Caco-2 (cell line): ENCODE measurements at regions not wholly inside any gene's neighbourhood (a gene's known extent, or its start where the extent isn't known, plus 50 kb on each side); places are given as distances from the start of the nearest gene placed in this dataset.

Source experiments
- BruUV-seq: library from RNA; stranded (reverse); fragments of 400-500 nt; replicated peaks from 2 replicates; lab custom pipeline; 2021; lab: Mats Ljungman, UMichigan
- CTCF ChIA-PET: fragments of 300-600 bp; sonication (Branson Sonifier 250); formaldehyde crosslinking; loops from one replicate; lab custom pipeline; 2022; ENCODE audit warnings: antibody characterized with exemption; lab: Charles Lee
- POLR2A ChIA-PET: fragments of 300-600 bp; sonication (Branson Sonifier 250); formaldehyde crosslinking; loops from one replicate; lab custom pipeline; 2022; ENCODE audit warnings: antibody characterized with exemption; lab: Charles Lee
- DNase-seq, 2 experiments: peaks; one replicate each; pipeline versions ENCODE4 v3.0.0 to v3.0.0-alpha.2; 2020 to 2022
- H3K27me3 ChIP-seq: replicated peaks from 2 replicates; pipeline ENCODE4 v1.6.0; 2011; ENCODE audit warnings: low read length; ENCODE audit not compliant: control insufficient read depth, insufficient read depth
- H3K36me3 ChIP-seq: 2 replicates; pipeline ENCODE4 v1.5.1; 2011; ENCODE audit warnings: low read length; ENCODE audit not compliant: control insufficient read depth, insufficient read depth
- H3K4me1 ChIP-seq: fragments of 250-450 bp; sonication (Bioruptor Pico); 2 replicates; pipeline ENCODE4 v1.5.1; 2020; ENCODE audit warnings: mild to moderate bottlenecking
- H3K4me3 ChIP-seq: 2 replicates; pipeline ENCODE4 v1.5.1; 2011; ENCODE audit warnings: low read depth, mild to moderate bottlenecking, control low read depth, low read length
- H3K9me3 ChIP-seq: fragments of 250-450 bp; sonication (Bioruptor Pico); 2 replicates; pipeline ENCODE4 v1.5.1; 2020; ENCODE audit warnings: mild to moderate bottlenecking, moderate library complexity
- H3K27ac Mint-ChIP-seq: one replicate; pipeline ENCODE4 v1.8.0; 2022; ENCODE audit warnings: mixed read lengths; ENCODE audit not compliant: unreplicated experiment
- H3K27me3 Mint-ChIP-seq: one replicate; pipeline ENCODE4 v1.8.0; 2022; ENCODE audit warnings: mixed read lengths; ENCODE audit not compliant: insufficient read depth, unreplicated experiment
- H3K36me3 Mint-ChIP-seq: one replicate; pipeline ENCODE4 v1.8.0; 2022; ENCODE audit warnings: mild to moderate bottlenecking, mixed read lengths; ENCODE audit not compliant: insufficient read depth, unreplicated experiment
- H3K4me1 Mint-ChIP-seq: one replicate; pipeline ENCODE4 v1.8.0; 2022; ENCODE audit warnings: low read depth, mixed read lengths; ENCODE audit not compliant: unreplicated experiment
- H3K4me3 Mint-ChIP-seq: one replicate; pipeline ENCODE4 v1.8.0; 2022; ENCODE audit warnings: mild to moderate bottlenecking, moderate library complexity, mixed read lengths; ENCODE audit not compliant: unreplicated experiment
- H3K9me3 Mint-ChIP-seq: one replicate; pipeline ENCODE4 v1.8.0; 2022; ENCODE audit warnings: mixed read lengths; ENCODE audit not compliant: unreplicated experiment
- intact Hi-C: fragments of 100-400 bp; cut with micrococcal nuclease; formaldehyde crosslinking; loops from one replicate; pipeline ENCODE4 v1.10.0; 2022; ENCODE audit not compliant: unreplicated experiment
- TF ChIP-seq, protein P1 (sequence below), 2 experiments: fragments of 200-600 bp in 1 of 2; IDR thresholded peaks; 1 replicate in 1 of 2; 2 replicates in 1 of 2; pipeline versions ENCODE4 v1.5.1 to v1.8.0; 2011 to 2022; ENCODE audit warnings: antibody characterized with exemption in 1 of 2, control low read depth in 1 of 2, inconsistent platforms in 1 of 2, low read depth in 1 of 2, low read length in 1 of 2, mild to moderate bottlenecking in 1 of 2, moderate library complexity in 1 of 2; ENCODE audit not compliant: insufficient read depth in 1 of 2, severe bottlenecking in 1 of 2, unreplicated experiment in 1 of 2

DNA sequence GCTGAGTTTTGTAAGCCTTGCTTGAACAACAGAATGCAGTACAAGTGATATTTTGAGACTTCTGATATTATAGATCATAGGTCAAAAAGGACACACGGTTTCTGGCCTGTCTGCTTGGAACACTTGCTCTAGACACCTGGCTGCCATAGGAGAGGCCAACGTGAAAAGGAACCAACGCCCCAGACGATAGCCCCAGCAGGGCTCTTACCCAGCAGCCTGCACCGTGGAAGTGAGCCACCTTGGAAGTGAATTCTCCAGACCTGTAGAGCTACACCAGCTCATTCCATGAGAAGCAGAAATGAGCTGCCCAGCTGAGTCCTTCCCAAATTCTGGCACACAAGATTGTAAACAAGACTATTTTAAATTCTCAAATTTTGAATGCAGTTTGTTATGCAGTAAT is 323.1 kb downstream of the FBXO8 start:
- H3K9me3 Mint-ChIP-seq, result no peaks in the 10 kb centered on the region
- H3K4me3 Mint-ChIP-seq, result no peak overlapping the region
- CTCF ChIA-PET, result no interaction called here
- Histone ChIP-seq H3K4me1 (no peaks in the 10 kb centered on the region), H3K4me3 (no peak overlapping the region), H3K27me3 (no peaks in the 10 kb centered on the region), H3K36me3 (no peaks in the 10 kb centered on the region), H3K9me3 (no peaks in the 10 kb centered on the region)
- TF ChIP-seq, protein P1, sequence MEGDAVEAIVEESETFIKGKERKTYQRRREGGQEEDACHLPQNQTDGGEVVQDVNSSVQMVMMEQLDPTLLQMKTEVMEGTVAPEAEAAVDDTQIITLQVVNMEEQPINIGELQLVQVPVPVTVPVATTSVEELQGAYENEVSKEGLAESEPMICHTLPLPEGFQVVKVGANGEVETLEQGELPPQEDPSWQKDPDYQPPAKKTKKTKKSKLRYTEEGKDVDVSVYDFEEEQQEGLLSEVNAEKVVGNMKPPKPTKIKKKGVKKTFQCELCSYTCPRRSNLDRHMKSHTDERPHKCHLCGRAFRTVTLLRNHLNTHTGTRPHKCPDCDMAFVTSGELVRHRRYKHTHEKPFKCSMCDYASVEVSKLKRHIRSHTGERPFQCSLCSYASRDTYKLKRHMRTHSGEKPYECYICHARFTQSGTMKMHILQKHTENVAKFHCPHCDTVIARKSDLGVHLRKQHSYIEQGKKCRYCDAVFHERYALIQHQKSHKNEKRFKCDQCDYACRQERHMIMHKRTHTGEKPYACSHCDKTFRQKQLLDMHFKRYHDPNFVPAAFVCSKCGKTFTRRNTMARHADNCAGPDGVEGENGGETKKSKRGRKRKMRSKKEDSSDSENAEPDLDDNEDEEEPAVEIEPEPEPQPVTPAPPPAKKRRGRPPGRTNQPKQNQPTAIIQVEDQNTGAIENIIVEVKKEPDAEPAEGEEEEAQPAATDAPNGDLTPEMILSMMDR (IDR thresholded peaks at IDR 0.05; ENCODE audit: insufficient read depth in 1 of 2, low read depth in 1 of 2, low read length in 1 of 2, severe bottlenecking in 1 of 2, unreplicated experiment in 1 of 2), result no peak
- no peaks in the 10 kb centered on the region for H3K27me3 Mint-ChIP-seq
- H3K36me3 Mint-ChIP-seq, result no peaks in the 10 kb centered on the region
- no peak for DNase-seq
- no TSS peak for BruUV-seq
- POLR2A ChIA-PET, result no interaction called here
- no peak overlapping the region for H3K27ac Mint-ChIP-seq
- intact Hi-C loops, result no loop called here
- H3K4me1 Mint-ChIP-seq, result no peaks in the 10 kb centered on the region

DNA sequence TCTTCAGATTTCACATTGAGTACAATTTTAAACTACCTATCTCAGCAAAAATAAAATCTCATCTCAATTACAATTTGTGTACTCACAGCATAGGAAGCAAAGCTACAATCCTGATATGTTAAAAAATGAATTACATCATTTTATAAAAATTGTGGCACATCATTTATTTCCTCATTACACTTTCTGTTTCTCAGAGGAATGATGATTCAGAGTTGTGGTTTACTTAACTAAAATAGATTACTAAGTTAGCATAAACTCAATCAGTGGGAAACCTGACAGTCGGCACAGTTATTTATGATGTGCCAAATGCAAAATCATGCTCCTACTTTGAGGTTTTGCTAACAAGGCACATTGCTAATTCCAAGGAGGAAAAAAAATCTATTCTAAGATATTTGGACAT is 325.0 kb downstream of the FBXO8 start:
- H3K9me3 ChIP-seq, result no peaks in the 10 kb centered on the region
- no peaks in the 10 kb centered on the region for H3K4me1 ChIP-seq
- TF ChIP-seq, protein P1 (IDR thresholded peaks at IDR 0.05; ENCODE audit: insufficient read depth in 1 of 2, low read depth in 1 of 2, low read length in 1 of 2, severe bottlenecking in 1 of 2, unreplicated experiment in 1 of 2), result no peak
- intact Hi-C loops, result no loop called here
- CTCF ChIA-PET, result no interaction called here
- H3K27me3 Mint-ChIP-seq, result no peaks in the 10 kb centered on the region
- no peak for DNase-seq
- no peak overlapping the region for H3K4me3 ChIP-seq
- no peak overlapping the region for H3K27ac Mint-ChIP-seq
- H3K27me3 ChIP-seq, result no peaks in the 10 kb centered on the region
- no TSS peak for BruUV-seq
- no peaks in the 10 kb centered on the region for H3K36me3 Mint-ChIP-seq
- no peak overlapping the region for H3K4me3 Mint-ChIP-seq
- no peaks in the 10 kb centered on the region for H3K36me3 ChIP-seq
- H3K9me3 Mint-ChIP-seq, result no peaks in the 10 kb centered on the region
- POLR2A ChIA-PET, result no interaction called here
- H3K4me1 Mint-ChIP-seq, result no peaks in the 10 kb centered on the region

DNA sequence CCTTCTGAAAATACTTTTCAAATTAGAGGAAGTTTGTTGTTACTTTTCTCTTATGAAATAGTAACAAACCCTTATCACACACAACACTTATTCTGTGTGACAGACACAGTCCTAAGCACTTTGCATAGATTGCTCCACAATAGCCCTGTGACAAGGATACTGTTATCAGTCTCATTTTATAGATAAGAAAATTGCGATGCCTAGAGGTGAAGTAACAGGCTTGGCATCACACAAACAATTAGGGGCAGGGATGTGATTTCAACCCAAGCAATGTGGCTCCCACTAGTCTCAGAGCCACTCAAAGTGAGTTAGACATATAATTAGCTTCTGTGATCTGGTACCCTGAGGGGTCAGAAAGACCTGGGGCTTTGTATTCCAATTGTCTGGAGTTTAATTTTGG is 339.9 kb downstream of the FBXO8 start:
- intact Hi-C loops, result no loop called here
- Mint-ChIP-seq H3K9me3 (no peaks in the 10 kb centered on the region), H3K27ac (no peak overlapping the region), H3K27me3 (no peaks in the 10 kb centered on the region), H3K4me1 (no peaks in the 10 kb centered on the region), H3K36me3 (no peaks in the 10 kb centered on the region), H3K4me3 (no peak overlapping the region)
- no peak for DNase-seq
- Histone ChIP-seq H3K36me3 (no peaks in the 10 kb centered on the region), H3K9me3 (no peaks in the 10 kb centered on the region), H3K4me1 (no peaks in the 10 kb centered on the region), H3K27me3 (no peaks in the 10 kb centered on the region; the same call in 1 of the 2 replicates), H3K4me3 (no peak overlapping the region)
- TF ChIP-seq, protein P1 (IDR thresholded peaks at IDR 0.05; ENCODE audit: insufficient read depth in 1 of 2, low read depth in 1 of 2, low read length in 1 of 2, severe bottlenecking in 1 of 2, unreplicated experiment in 1 of 2), result no peak
- BruUV-seq, result no TSS peak
- ChIA-PET POLR2A (no interaction called here), CTCF (no interaction called here)
